OCI-LY1 (cell line): ENCODE measurements at regions not wholly inside any gene's neighbourhood (a gene's known extent, or its start where the extent isn't known, plus 50 kb on each side); places are given as distances from the start of the nearest gene placed in this dataset.

Experiments used
- CTCF ChIP-seq: fragments of 200-600 bp; sonication (generic), shearing (Covaris generic); IDR thresholded peaks from 2 replicates; pipeline ENCODE4 v1.5.1; 2017; ENCODE audit warnings: mild to moderate bottlenecking, antibody characterized with exemption, low read length, moderate library complexity, mixed read lengths
- EZH2 ChIP-seq: fragments of 200-600 bp; sonication (generic), shearing (Covaris generic); IDR thresholded peaks from 2 replicates; pipeline ENCODE4 v1.8.0; 2017; ENCODE audit warnings: borderline replicate concordance, mixed run types, mild to moderate bottlenecking, antibody characterized with exemption, low read length, moderate library complexity, mixed read lengths

- TF ChIP-seq CTCF (no peak), EZH2 (no peak)
Measured at GRCh38 chr7:66467887-66468286, 160.8 kb upstream of the KCTD7 start.
